NCI-H2171 (cell line): ENCODE measurements at regions not wholly inside any gene's neighbourhood (a gene's known extent, or its start where the extent isn't known, plus 50 kb on each side); places are given as distances from the start of the nearest gene placed in this dataset.

Source experiments
- DNase-seq: peaks from one replicate; lab custom pipeline; 2025; lab: John Stamatoyannopoulos, UW

- DNase-seq, result no peak
Measured at GRCh38 chr2:106978647-106979046, 92.7 kb upstream of the ST6GAL2 start.

- no peak for DNase-seq
Measured at GRCh38 chr2:106981491-106981890, 95.5 kb upstream of the ST6GAL2 start.

GRCh38 chr2:106982350-106982749 lies 96.4 kb upstream of the ST6GAL2 start:
- DNase-seq, result no peak

GRCh38 chr2:106983305-106983704 lies 97.3 kb upstream of the ST6GAL2 start:
- no peak for DNase-seq

- DNase-seq, result no peak
Measured at GRCh38 chr2:106988361-106988760, 102.4 kb upstream of the ST6GAL2 start.

GRCh38 chr2:106990297-106990696 lies 104.3 kb upstream of the ST6GAL2 start:
- DNase-seq, result peak; percentile 16

- no peak for DNase-seq
Measured at GRCh38 chr2:106991866-106992265, 105.9 kb upstream of the ST6GAL2 start.

- peak; percentile 41 for DNase-seq
Measured at GRCh38 chr2:106995556-106995955, 109.6 kb upstream of the ST6GAL2 start.

- DNase-seq, result peak; percentile 36
Measured at GRCh38 chr2:106996171-106996769, 110.3 kb upstream of the ST6GAL2 start.

- no peak for DNase-seq
Measured at GRCh38 chr2:106997204-106997603, 111.2 kb upstream of the ST6GAL2 start.

- peak; percentile 17 for DNase-seq
Measured at GRCh38 chr2:107001062-107001461, 115.1 kb upstream of the ST6GAL2 start.

- no peak for DNase-seq
Measured at GRCh38 chr2:107001551-107001950, 115.6 kb upstream of the ST6GAL2 start.

GRCh38 chr2:107001964-107002696 lies 116.2 kb upstream of the ST6GAL2 start:
- DNase-seq, result no peak

GRCh38 chr2:107002735-107003134 lies 116.8 kb upstream of the ST6GAL2 start:
- DNase-seq, result no peak

- no peak for DNase-seq
Measured at GRCh38 chr2:107005853-107006252, 119.9 kb upstream of the ST6GAL2 start.

GRCh38 chr2:107006836-107007235 lies 120.9 kb upstream of the ST6GAL2 start:
- DNase-seq, result no peak

GRCh38 chr2:107007927-107008326 lies 122.0 kb upstream of the ST6GAL2 start:
- no peak for DNase-seq

GRCh38 chr2:107008843-107009242 lies 122.9 kb upstream of the ST6GAL2 start:
- no peak for DNase-seq

GRCh38 chr2:107009275-107009674 lies 123.3 kb upstream of the ST6GAL2 start:
- no peak for DNase-seq

GRCh38 chr2:107012714-107013306 lies 126.8 kb upstream of the ST6GAL2 start:
- no peak for DNase-seq

GRCh38 chr2:107013884-107014283 lies 127.9 kb upstream of the ST6GAL2 start:
- DNase-seq, result no peak

GRCh38 chr2:107018366-107018765 lies 132.4 kb upstream of the ST6GAL2 start:
- no peak for DNase-seq

GRCh38 chr2:107020392-107020791 lies 134.4 kb upstream of the ST6GAL2 start:
- DNase-seq, result no peak
